WERI-Rb-1 (cell line): ENCODE measurements at regions not wholly inside any gene's neighbourhood (a gene's known extent, or its start where the extent isn't known, plus 50 kb on each side); places are given as distances from the start of the nearest gene placed in this dataset.
"Not testable (repeated sequence)": the region's sequence is repeated elsewhere in the genome, so short reads cannot be mapped to it uniquely, and the experiment has no call there.

ENCODE experiments used
- DNase-seq: peaks from one replicate; pipeline ENCODE4 v3.0.0-alpha.2; 2020
- H3K27ac ChIP-seq: fragments of 250-450 bp; sonication (Bioruptor Pico); 2 replicates; pipeline ENCODE4 v1.5.1; 2020; ENCODE audit warnings: mild to moderate bottlenecking, moderate library complexity
- H3K27me3 ChIP-seq: fragments of 250-450 bp; sonication (Bioruptor Pico); 2 replicates; pipeline ENCODE4 v1.5.1; 2021; ENCODE audit warnings: mild to moderate bottlenecking, low read depth, moderate library complexity; ENCODE audit not compliant: insufficient read depth, severe bottlenecking
- H3K36me3 ChIP-seq: fragments of 250-450 bp; sonication (Bioruptor Pico); 2 replicates; pipeline ENCODE4 v1.5.1; 2020; ENCODE audit warnings: mild to moderate bottlenecking, moderate library complexity
- H3K4me3 ChIP-seq: 2 replicates; pipeline ENCODE4 v1.5.1; 2011; ENCODE audit warnings: low read depth, mild to moderate bottlenecking, control low read depth, low read length
- H3K9me3 ChIP-seq: fragments of 250-450 bp; sonication (Bioruptor Pico); 2 replicates; pipeline ENCODE4 v1.5.1; 2021; ENCODE audit warnings: mild to moderate bottlenecking, moderate library complexity; ENCODE audit not compliant: severe bottlenecking
- CTCF ChIP-seq: IDR thresholded peaks from 2 replicates; pipeline ENCODE4 v1.5.1; 2011; ENCODE audit warnings: low read depth, mild to moderate bottlenecking, control low read depth, inconsistent platforms, low read length

DNA sequence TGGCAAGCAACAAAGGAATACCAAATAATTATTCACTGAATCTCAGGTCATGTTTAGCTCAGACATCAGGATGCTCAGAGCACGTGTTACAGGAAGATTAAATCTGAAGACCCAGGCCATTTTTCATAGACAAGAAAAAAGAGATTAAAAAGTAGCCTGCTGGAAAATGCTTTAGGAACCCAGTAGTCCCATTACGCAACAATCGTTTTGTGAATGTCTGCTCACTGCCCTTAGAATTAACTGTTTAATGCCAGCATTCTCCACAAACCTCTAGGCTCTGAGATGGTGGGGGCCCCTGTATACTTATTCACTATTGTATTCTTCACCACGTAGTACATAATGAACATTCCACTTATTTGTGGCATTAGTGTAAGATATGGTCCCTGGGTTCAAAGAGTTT is 154.6 kb upstream of the NYAP2 start:
- no peak for DNase-seq
- Histone ChIP-seq H3K36me3 (no peaks in the 10 kb centered on the region), H3K27me3 (no peaks in the 10 kb centered on the region), H3K9me3 (no peaks in the 10 kb centered on the region), H3K27ac (no peak overlapping the region), H3K4me3 (no peak overlapping the region)
- no peak for TF ChIP-seq CTCF

DNA sequence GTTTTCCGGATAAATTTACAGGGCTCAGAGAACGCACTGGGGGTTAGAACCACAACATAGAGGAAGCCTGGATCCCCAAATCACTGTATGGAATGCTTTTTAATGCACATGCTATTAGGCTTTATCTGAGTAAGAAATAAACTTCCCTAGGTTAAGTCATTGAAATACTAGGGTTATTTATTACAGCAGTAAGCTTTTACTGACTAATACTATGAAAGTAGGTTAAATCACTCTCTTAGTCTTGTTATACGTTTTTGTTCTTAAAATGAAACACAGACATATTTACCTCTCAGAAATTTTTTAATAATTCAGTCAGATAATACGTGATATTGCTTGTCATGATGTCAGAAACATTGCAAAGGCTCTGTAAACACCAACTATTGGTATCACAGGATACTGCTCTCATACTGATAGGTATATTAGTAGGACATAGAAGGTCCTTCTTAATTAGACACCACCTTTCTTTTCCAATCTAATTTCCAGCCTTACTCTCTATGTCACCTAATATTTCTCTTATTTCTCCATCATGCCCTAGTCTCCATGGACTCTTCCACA is 162.7 kb upstream of the NYAP2 start:
- H3K36me3 ChIP-seq: no peaks in the 10 kb centered on the region
- H3K27ac ChIP-seq: no peak overlapping the region
- H3K27me3 ChIP-seq: no peaks in the 10 kb centered on the region
- no peak for TF ChIP-seq CTCF
- DNase-seq: no peak
- H3K4me3 ChIP-seq: no peak overlapping the region
- H3K9me3 ChIP-seq: no peaks in the 10 kb centered on the region

DNA sequence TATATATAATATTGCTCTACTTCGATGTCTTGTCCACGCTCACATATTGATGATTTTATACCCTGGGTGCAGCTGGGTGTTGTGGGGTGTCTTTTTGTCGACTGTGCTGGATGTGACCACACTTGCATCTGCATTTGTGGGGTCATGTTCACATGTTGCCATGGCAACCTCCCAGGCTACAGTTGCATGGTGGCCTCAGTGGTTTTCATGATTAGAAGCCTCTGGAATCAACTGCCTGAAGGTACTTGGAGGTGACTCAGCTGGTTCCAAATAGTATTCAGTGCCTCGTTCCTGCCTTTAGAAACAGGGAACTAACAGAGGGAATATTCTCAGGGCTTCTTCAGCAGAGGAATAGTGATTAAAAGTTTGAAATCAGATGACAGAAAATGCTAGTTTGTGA is 166.3 kb upstream of the NYAP2 start:
- no peak for DNase-seq
- no peaks in the 10 kb centered on the region for H3K27me3 ChIP-seq

GRCh38 chr2:225231900-225232299 is 167.6 kb upstream of the NYAP2 start:
- Histone ChIP-seq H3K36me3 (no peaks in the 10 kb centered on the region), H3K4me3 (no peak overlapping the region), H3K27ac (no peak overlapping the region), H3K27me3 (no peaks in the 10 kb centered on the region), H3K9me3 (no peaks in the 10 kb centered on the region)
- no peak for TF ChIP-seq CTCF
- DNase-seq: no peak

More for the DNA sequence above, 166.3 kb upstream of the NYAP2 start:
- no peak overlapping the region for H3K4me3 ChIP-seq
- H3K9me3 ChIP-seq: no peaks in the 10 kb centered on the region
- H3K36me3 ChIP-seq: no peaks in the 10 kb centered on the region
- H3K27ac ChIP-seq: no peak overlapping the region
- no peak for TF ChIP-seq CTCF

DNA sequence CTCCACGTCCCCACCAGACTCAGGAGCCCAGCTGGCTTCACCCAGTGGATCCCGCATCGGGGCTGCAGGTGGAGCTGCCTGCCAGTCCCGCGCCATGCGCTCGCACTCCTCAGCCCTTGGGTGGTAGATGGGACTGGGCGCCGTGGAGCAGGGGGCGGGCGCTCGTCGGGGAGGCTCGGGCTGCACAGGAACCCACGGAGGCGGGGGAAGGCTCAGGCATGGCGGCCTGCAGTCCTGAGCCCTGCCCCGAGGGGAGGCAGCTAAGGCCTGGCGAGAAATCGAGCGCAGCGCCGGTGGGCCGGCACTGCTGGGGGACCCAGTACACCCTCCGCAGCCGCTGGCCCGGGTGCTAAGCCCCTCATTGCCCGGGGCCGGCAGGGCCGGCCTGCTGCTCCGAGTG is 170.2 kb upstream of the NYAP2 start:
- not testable (repeated sequence) for H3K27ac ChIP-seq, H3K36me3 ChIP-seq, H3K9me3 ChIP-seq, H3K27me3 ChIP-seq, H3K4me3 ChIP-seq, DNase-seq

GRCh38 chr2:225226441-225226840 is 173.1 kb upstream of the NYAP2 start:
- H3K9me3 ChIP-seq: no peaks in the 10 kb centered on the region
- no peaks in the 10 kb centered on the region for H3K36me3 ChIP-seq
- no peaks in the 10 kb centered on the region for H3K27me3 ChIP-seq
- no peak overlapping the region for H3K4me3 ChIP-seq
- DNase-seq: no peak
- TF ChIP-seq CTCF: no peak
- no peak overlapping the region for H3K27ac ChIP-seq
